Omental fat pad (tissue), 3 donors: ENCODE measurements at regions not wholly inside any gene's neighbourhood (a gene's known extent, or its start where the extent isn't known, plus 50 kb on each side); places are given as distances from the start of the nearest gene placed in this dataset.

Experiments used
- ATAC-seq: fragments of 150-250 bp; one replicate; pipeline ENCODE4 v1.9.1; 2016; ENCODE audit warnings: mild to moderate bottlenecking, moderate library complexity; ENCODE audit not compliant: low FRiP score
- DNase-seq: peaks from one replicate; pipeline ENCODE4 v3.0.0-alpha.2; 2019; ENCODE audit warnings: low spot score
- CTCF ChIP-seq, 3 donors: fragments of 450-650 bp; IDR thresholded peaks; one replicate each; pipeline ENCODE4 v1.5.1; 2016 to 2017; ENCODE audit warnings: antibody characterized with exemption in 3 of 3, mild to moderate bottlenecking in 3 of 3, moderate library complexity in 2 of 3

DNA sequence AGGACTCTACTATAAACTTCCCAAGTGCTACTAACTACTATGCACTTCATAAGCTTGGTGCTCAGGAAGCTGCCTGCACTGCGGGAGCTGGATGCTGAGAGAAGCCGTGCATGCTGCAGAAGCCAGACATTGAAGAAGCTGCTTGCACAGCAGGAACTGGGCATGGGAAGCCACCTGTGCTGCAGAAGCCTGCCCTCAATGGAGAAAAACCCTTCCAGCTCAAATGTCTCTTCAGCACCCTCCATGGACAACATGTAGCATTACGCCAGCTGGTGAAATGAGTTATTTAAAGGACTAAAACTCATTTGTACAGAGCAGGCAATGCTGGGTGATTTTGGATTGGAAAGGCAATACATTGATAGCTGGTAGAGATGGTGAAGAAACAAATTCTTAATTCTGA lies 247.2 kb downstream of the KIF4B start:
- no peak for DNase-seq
- no peak for ATAC-seq
- no peak for TF ChIP-seq CTCF (IDR thresholded peaks at IDR 0.05)

DNA sequence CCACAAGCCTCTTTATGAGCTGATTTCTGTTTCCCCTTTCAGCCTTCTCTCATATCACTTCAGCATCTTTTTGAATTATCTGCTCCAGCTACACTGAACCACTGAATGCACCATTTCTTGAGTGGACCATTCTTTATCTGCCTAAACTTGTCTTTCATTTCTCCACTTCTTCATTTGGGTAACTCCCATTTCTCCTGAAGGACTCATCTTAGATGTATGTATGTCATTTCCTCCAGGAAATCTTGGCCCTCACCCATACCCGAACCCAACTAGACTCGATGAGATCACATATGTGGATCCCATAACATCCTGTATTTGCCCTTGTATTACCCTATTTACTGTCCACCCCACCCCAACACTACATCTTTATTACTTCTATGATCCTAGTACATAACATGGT lies 249.8 kb downstream of the KIF4B start:
- ATAC-seq (no peak), DNase-seq (no peak)
- no peak for TF ChIP-seq CTCF (IDR thresholded peaks at IDR 0.05)

DNA sequence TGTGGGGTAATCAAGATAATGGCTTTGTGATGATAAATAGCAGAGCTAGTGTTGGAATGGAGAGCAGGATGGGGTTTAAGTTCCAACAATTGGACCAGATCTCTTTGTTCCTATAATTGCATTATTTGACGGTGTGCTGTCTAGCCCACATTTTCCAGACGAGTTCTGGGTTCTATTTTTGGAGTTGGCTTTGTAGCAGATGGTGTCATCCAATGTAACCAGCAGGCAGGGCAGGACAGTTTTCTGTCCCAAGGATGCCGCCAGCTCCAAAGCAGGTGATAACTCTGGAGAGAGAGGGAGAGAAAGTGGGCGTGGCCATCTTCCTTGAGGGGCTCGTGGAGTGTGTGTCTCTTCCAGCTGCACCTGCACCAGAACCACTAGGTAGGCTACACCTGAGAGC lies 251.3 kb downstream of the KIF4B start:
- ATAC-seq (no peak), DNase-seq (no peak)
- no peak for TF ChIP-seq CTCF (IDR thresholded peaks at IDR 0.05)

GRCh38 chr5:155268770-155269425 lies 255.3 kb downstream of the KIF4B start:
- no peak for TF ChIP-seq CTCF (IDR thresholded peaks at IDR 0.05)
- DNase-seq (no peak), ATAC-seq (no peak)

GRCh38 chr5:155270725-155271124 lies 257.2 kb downstream of the KIF4B start:
- ATAC-seq: no peak
- no peak for DNase-seq
- no peak for TF ChIP-seq CTCF (IDR thresholded peaks at IDR 0.05)

DNA sequence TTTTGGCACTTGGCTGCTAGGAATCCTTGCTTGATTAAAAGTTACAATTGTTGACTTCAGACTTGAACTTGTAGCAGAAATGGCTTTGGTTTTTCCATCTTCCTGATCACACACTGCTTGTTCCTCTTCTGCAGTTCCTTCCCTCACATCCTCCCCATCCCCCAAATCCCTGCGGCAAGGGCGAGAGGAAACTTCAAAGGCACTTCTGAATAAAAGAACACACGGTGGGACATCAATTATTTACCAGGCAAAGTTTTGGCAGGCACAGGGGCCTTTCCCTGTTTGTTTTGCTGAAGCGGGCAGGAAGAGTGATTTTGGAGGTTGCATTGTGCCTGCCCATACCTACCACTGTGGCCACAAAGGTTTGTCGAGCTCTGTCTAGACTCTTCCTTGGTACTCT lies 260.9 kb downstream of the KIF4B start:
- ATAC-seq (no peak), DNase-seq (no peak)
- no peak for TF ChIP-seq CTCF (IDR thresholded peaks at IDR 0.05)

DNA sequence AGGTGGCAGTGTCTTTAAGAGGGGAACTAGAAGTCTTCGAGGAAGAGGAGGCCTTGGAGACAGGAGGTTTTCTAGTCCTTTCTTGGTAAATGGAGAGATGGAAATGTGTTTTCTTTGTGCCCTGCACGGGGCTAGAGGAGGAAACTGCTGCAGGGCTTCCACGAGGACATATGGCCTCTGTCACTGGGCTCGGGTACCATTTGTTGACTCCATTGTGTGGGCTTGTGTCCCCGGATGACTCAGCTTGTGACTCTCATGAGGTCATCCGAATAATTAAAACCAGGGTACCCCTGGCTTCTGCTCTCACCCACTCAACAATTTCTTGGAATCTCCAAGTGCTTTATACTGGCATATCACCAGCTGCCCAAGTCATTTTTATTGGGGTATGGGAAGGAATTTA lies 261.7 kb downstream of the KIF4B start:
- ATAC-seq: no peak
- no peak for DNase-seq
- TF ChIP-seq CTCF (IDR thresholded peaks at IDR 0.05): no peak
